Activated CD4-positive, alpha-beta T cell treated with anti-CD3 and anti-CD28 coated beads, Interleukin-2, amount 10 ng/mL, durations not matched to agents 24 days and 14 days (primary cell): ENCODE measurements at regions not wholly inside any gene's neighbourhood (a gene's known extent, or its start where the extent isn't known, plus 50 kb on each side); places are given as distances from the start of the nearest gene placed in this dataset.

Source experiments
- DNase-seq: peaks from one replicate; pipeline ENCODE4 v3.0.0; 2022
- H3K27ac Mint-ChIP-seq: one replicate; pipeline ENCODE4 v1.8.0; 2022; ENCODE audit warnings: mild to moderate bottlenecking, mixed read lengths
- H3K27me3 Mint-ChIP-seq: one replicate; pipeline ENCODE4 v1.8.0; 2022; ENCODE audit warnings: mixed read lengths
- H3K36me3 Mint-ChIP-seq: one replicate; pipeline ENCODE4 v1.8.0; 2022; ENCODE audit warnings: low read depth, mild to moderate bottlenecking, mixed read lengths
- H3K4me1 Mint-ChIP-seq: one replicate; pipeline ENCODE4 v1.8.0; 2021; ENCODE audit warnings: mixed read lengths
- H3K4me3 Mint-ChIP-seq: one replicate; pipeline ENCODE4 v1.8.0; 2022; ENCODE audit warnings: mild to moderate bottlenecking, moderate library complexity, mixed read lengths
- H3K9me3 Mint-ChIP-seq: one replicate; pipeline ENCODE4 v1.8.0; 2021; ENCODE audit warnings: mixed read lengths
- intact Hi-C: fragments of 100-400 bp; cut with micrococcal nuclease; formaldehyde crosslinking; loops from one replicate; pipeline ENCODE4 v1.15.1; 2023

DNA sequence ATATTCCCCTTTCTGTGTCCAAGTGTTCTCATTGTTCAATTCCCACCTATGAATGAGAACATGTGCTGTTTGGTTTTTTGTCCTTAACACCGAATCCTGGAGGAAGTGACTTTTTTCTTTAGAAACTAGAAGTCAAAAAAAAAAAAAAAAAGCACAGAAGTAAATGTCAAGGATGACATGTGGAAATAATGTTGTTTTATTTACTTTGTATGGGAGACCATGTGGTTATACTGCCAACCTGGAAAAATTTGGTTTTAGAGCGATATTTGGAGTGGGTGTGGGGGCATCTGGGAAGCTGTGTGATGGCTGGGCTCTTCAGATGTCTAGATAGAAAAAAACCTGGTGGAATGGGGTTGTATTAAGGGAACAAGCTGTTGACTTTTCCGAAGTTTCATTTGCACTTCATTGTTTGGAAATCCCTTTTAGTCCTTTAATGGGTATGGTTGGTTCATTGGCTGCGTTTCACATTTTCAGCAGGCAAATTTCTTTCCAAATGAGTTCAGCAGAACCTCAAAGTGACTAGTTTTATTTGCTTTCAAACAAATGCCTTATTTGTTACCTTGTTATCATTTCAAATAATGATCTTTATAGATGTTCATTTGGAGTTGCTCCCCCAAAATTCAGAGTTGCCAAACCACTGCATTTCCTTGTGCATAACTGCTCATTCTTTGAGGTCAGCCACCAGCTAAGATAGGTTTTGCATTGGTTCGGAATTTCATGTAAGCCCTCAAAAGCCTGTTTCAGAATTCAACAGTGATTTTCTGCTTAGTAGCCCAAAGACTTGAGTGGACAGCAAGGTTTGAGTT, 508.2 kb downstream of the METTL15 start:
- no peak overlapping the region for H3K27ac Mint-ChIP-seq
- DNase-seq, result no peak
- no peaks in the 10 kb centered on the region for H3K27me3 Mint-ChIP-seq
- H3K36me3 Mint-ChIP-seq, result no peaks in the 10 kb centered on the region
- no peaks in the 10 kb centered on the region for H3K9me3 Mint-ChIP-seq
- H3K4me1 Mint-ChIP-seq, result no peaks in the 10 kb centered on the region
- H3K4me3 Mint-ChIP-seq, result no peak overlapping the region
- intact Hi-C loops, result no loop called here

- Mint-ChIP-seq H3K27ac (no peak overlapping the region), H3K36me3 (no peaks in the 10 kb centered on the region), H3K4me1 (no peaks in the 10 kb centered on the region), H3K27me3 (no peaks in the 10 kb centered on the region), H3K4me3 (no peak overlapping the region), H3K9me3 (no peaks in the 10 kb centered on the region)
- intact Hi-C loops, result no loop called here
- DNase-seq, result no peak
Measured at GRCh38 chr11:28615542-28615941, 507.4 kb downstream of the METTL15 start.

- DNase-seq, result no peak
- Mint-ChIP-seq H3K9me3 (no peaks in the 10 kb centered on the region), H3K4me3 (no peak overlapping the region), H3K36me3 (no peaks in the 10 kb centered on the region), H3K4me1 (no peaks in the 10 kb centered on the region), H3K27me3 (no peaks in the 10 kb centered on the region), H3K27ac (no peak overlapping the region)
- intact Hi-C loops, result no loop called here
Measured at GRCh38 chr11:28606930-28607329, 498.7 kb downstream of the METTL15 start.

- Mint-ChIP-seq H3K36me3 (no peaks in the 10 kb centered on the region), H3K4me3 (no peak overlapping the region), H3K4me1 (no peaks in the 10 kb centered on the region), H3K27me3 (no peaks in the 10 kb centered on the region), H3K9me3 (no peaks in the 10 kb centered on the region), H3K27ac (no peak overlapping the region)
- intact Hi-C loops, result no loop called here
- no peak for DNase-seq
Measured at GRCh38 chr11:28599656-28600055, 491.5 kb downstream of the METTL15 start.

- Mint-ChIP-seq H3K4me1 (no peaks in the 10 kb centered on the region), H3K36me3 (no peaks in the 10 kb centered on the region), H3K27me3 (no peaks in the 10 kb centered on the region), H3K9me3 (no peaks in the 10 kb centered on the region), H3K4me3 (no peak overlapping the region), H3K27ac (no peak overlapping the region)
- no peak for DNase-seq
- intact Hi-C loops, result no loop called here
Measured at GRCh38 chr11:28598531-28598930, 490.3 kb downstream of the METTL15 start.

DNA sequence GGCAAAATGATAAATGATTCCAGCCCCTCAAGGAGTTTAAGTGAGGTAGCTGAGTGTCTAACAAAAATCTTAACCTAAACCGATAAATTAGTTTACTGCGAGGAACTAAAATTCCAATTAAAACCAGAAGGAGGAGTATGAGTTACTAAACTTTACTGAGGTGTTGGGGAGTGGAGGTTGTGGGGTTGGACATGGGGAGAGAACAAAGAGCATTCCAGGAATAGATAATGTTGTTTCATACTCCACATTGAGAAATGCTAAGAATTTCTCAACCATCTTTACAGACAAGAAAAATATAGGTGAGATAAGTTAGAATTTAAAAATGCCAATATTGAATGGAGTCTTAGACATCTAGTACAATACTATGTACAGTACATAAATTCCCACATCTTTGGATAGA, 488.6 kb downstream of the METTL15 start:
- intact Hi-C loops, result no loop called here
- H3K4me3 Mint-ChIP-seq, result no peak overlapping the region
- DNase-seq, result no peak
- no peaks in the 10 kb centered on the region for H3K9me3 Mint-ChIP-seq
- no peaks in the 10 kb centered on the region for H3K4me1 Mint-ChIP-seq
- H3K27me3 Mint-ChIP-seq, result no peaks in the 10 kb centered on the region
- no peaks in the 10 kb centered on the region for H3K36me3 Mint-ChIP-seq
- no peak overlapping the region for H3K27ac Mint-ChIP-seq

DNA sequence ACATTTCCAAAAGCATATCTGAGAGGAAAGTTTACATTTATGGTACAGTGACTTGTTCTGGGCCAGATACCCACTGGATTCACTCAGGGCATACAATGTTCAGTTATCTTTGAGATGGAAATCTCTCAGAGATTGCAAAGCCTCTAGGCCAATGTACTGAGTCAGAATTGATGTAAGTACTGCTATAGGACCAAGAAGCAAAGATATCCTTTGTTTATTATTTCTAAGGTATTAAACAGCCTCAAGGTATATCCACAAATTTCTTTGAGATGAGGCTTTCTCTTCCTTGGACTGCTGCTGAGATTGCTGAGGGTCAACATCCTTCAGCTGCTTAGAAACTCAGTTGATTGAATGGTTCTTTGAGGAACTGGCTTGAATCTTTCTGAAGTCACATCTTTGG, 484.0 kb downstream of the METTL15 start:
- H3K27me3 Mint-ChIP-seq, result no peaks in the 10 kb centered on the region
- no peaks in the 10 kb centered on the region for H3K4me1 Mint-ChIP-seq
- intact Hi-C loops, result no loop called here
- H3K4me3 Mint-ChIP-seq, result no peak overlapping the region
- H3K9me3 Mint-ChIP-seq, result no peaks in the 10 kb centered on the region
- no peaks in the 10 kb centered on the region for H3K36me3 Mint-ChIP-seq
- H3K27ac Mint-ChIP-seq, result no peak overlapping the region
- no peak for DNase-seq

DNA sequence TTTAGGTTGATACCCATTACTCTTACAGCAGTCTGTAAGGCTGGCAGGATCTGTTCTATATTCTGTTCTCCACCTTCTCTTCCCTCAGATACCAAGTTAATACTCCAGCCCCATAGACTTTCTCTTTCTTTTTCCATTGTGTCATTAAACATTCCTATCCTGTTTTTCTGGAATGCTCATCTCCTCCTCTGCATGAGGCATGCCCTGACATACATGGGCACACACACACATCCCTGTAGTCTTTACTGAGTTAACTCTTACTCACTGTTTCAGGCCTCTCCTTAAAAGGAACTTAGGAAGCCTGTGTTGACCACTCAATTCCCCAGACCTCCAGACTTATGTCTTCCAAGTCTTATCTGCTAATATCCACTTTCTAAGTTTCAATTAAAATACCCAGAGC, 476.8 kb downstream of the METTL15 start:
- Mint-ChIP-seq H3K27ac (no peak overlapping the region), H3K4me3 (no peak overlapping the region), H3K9me3 (no peaks in the 10 kb centered on the region), H3K36me3 (no peaks in the 10 kb centered on the region), H3K27me3 (no peaks in the 10 kb centered on the region), H3K4me1 (no peaks in the 10 kb centered on the region)
- intact Hi-C loops, result no loop called here
- DNase-seq, result no peak

- H3K4me1 Mint-ChIP-seq, result no peaks in the 10 kb centered on the region
- H3K27me3 Mint-ChIP-seq, result no peaks in the 10 kb centered on the region
- no peak for DNase-seq
- intact Hi-C loops, result no loop called here
- no peak overlapping the region for H3K27ac Mint-ChIP-seq
- no peaks in the 10 kb centered on the region for H3K9me3 Mint-ChIP-seq
- no peak overlapping the region for H3K4me3 Mint-ChIP-seq
- no peaks in the 10 kb centered on the region for H3K36me3 Mint-ChIP-seq
Measured at GRCh38 chr11:28582506-28582905, 474.3 kb downstream of the METTL15 start.

- Mint-ChIP-seq H3K27me3 (no peaks in the 10 kb centered on the region), H3K4me1 (no peaks in the 10 kb centered on the region), H3K27ac (no peak overlapping the region), H3K4me3 (no peak overlapping the region), H3K36me3 (no peaks in the 10 kb centered on the region), H3K9me3 (no peaks in the 10 kb centered on the region)
- DNase-seq, result no peak
- intact Hi-C loops, result no loop called here
Measured at GRCh38 chr11:28581286-28582242, 473.4 kb downstream of the METTL15 start.

GRCh38 chr11:28571371-28571770, 463.2 kb downstream of the METTL15 start:
- H3K4me3 Mint-ChIP-seq, result no peak overlapping the region
- no peaks in the 10 kb centered on the region for H3K27me3 Mint-ChIP-seq
- no peak overlapping the region for H3K27ac Mint-ChIP-seq
- no peaks in the 10 kb centered on the region for H3K36me3 Mint-ChIP-seq
- H3K9me3 Mint-ChIP-seq, result no peaks in the 10 kb centered on the region
- no peaks in the 10 kb centered on the region for H3K4me1 Mint-ChIP-seq
- intact Hi-C loops, result no loop called here
- DNase-seq, result no peak

DNA sequence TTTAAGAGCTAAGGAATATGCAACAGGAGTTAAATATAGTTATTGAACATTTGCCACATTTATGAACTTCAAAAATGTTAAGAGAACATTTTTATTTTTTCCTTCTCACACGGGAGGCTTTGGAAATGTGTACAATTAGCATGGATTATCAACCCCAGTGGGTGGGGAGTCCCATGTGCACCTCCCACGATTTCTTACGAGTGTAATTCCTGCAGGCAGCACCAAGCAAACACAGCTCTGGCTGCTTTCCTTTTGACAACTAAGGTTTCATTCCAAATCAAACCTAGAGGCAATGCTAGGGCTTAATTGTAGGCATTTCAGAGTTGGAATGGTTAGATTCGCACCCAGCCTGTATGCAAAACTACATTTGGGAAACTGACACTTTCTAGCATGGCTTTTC, 460.9 kb downstream of the METTL15 start:
- Mint-ChIP-seq H3K4me1 (no peaks in the 10 kb centered on the region), H3K27me3 (no peaks in the 10 kb centered on the region), H3K9me3 (no peaks in the 10 kb centered on the region), H3K36me3 (no peaks in the 10 kb centered on the region), H3K27ac (no peak overlapping the region), H3K4me3 (no peak overlapping the region)
- intact Hi-C loops, result no loop called here
- DNase-seq, result no peak

GRCh38 chr11:28566339-28567089, 458.3 kb downstream of the METTL15 start:
- Mint-ChIP-seq H3K36me3 (no peaks in the 10 kb centered on the region), H3K27me3 (no peaks in the 10 kb centered on the region), H3K4me3 (no peak overlapping the region), H3K4me1 (no peaks in the 10 kb centered on the region), H3K27ac (no peak overlapping the region), H3K9me3 (no peaks in the 10 kb centered on the region)
- no peak for DNase-seq
- intact Hi-C loops, result no loop called here

DNA sequence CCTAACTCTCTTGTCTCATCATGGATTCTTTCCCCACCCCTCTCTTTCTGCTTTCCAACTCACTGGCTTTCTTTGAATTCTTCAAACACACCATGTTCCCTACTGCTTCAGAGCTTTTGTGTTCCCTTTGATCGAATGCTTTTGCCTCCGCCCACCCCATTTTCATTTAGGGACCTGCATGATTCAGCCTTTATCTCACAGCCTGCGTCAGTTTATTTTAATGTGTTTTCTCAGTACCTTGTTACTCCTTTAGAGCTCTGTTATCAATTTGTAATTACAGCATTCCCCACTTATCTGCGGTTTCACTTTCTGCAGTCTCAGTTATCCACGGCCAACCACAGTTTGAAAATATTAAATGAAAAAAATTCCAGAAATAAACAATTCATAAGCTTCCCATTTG, 451.3 kb downstream of the METTL15 start:
- no peak overlapping the region for H3K4me3 Mint-ChIP-seq
- intact Hi-C loops, result no loop called here
- H3K27ac Mint-ChIP-seq, result no peak overlapping the region

More for the DNA sequence above, 451.3 kb downstream of the METTL15 start:
- H3K36me3 Mint-ChIP-seq, result no peaks in the 10 kb centered on the region
- DNase-seq, result no peak
- H3K9me3 Mint-ChIP-seq, result peaks cover 5% of the 10 kb centered on the region
- H3K4me1 Mint-ChIP-seq, result no peaks in the 10 kb centered on the region
- no peaks in the 10 kb centered on the region for H3K27me3 Mint-ChIP-seq
